ENCODE measurements at regions not wholly inside any gene's neighbourhood (a gene's known extent, or its start where the extent isn't known, plus 50 kb on each side); places are given as distances from the start of the nearest gene placed in this dataset.
A peak's percentile ranks its signal among the peaks of the same experiment; 100 is the strongest.

- no peak for TF ChIP-seq CTCF (IDR thresholded peaks at IDR 0.05)
- no peak overlapping the region for H3K27ac ChIP-seq
- DNase-seq: no peak
- no peak for ATAC-seq
- intact Hi-C loops (cut with DNase I): no loop called here
- peaks cover 12 to 40% of the 10 kb centered on the region in 2 donors for H3K27me3 ChIP-seq
- H3K4me1 ChIP-seq: peaks cover 0 to 8% of the 10 kb centered on the region in 2 donors
- no peak overlapping the region for H3K4me3 ChIP-seq
- H3K9me3 ChIP-seq: no peaks in the 10 kb centered on the region
- no peaks in the 10 kb centered on the region for H3K36me3 ChIP-seq
Measured at GRCh38 chr22:49483946-49484345, 343.7 kb downstream of the BRD1 start.

GRCh38 chr22:49483281-49483870 is 344.3 kb downstream of the BRD1 start:
- ATAC-seq: no peak

GRCh38 chr22:49482811-49483210 is 344.9 kb downstream of the BRD1 start:
- no peak overlapping the region for H3K27ac ChIP-seq
- peaks cover 0 to 3% of the 10 kb centered on the region in 2 donors for H3K9me3 ChIP-seq
- DNase-seq: no peak
- peaks cover 0 to 8% of the 10 kb centered on the region in 2 donors for H3K4me1 ChIP-seq
- H3K4me3 ChIP-seq: no peak overlapping the region
- no peak for ATAC-seq
- TF ChIP-seq CTCF (IDR thresholded peaks at IDR 0.05): no peak
- no peaks in the 10 kb centered on the region for H3K36me3 ChIP-seq
- peaks cover 12 to 40% of the 10 kb centered on the region in 2 donors for H3K27me3 ChIP-seq
- intact Hi-C loops (cut with DNase I): no loop called here

More at GRCh38 chr22:49483281-49483870, 344.3 kb downstream of the BRD1 start:
- Histone ChIP-seq H3K4me1 (peaks cover 0 to 8% of the 10 kb centered on the region in 2 donors), H3K9me3 (peaks cover 0 to 2% of the 10 kb centered on the region in 2 donors), H3K4me3 (no peak overlapping the region), H3K36me3 (no peaks in the 10 kb centered on the region), H3K27ac (no peak overlapping the region), H3K27me3 (peaks cover 12 to 40% of the 10 kb centered on the region in 2 donors)
- intact Hi-C loops (cut with DNase I): no loop called here
- DNase-seq: no peak
- TF ChIP-seq CTCF (IDR thresholded peaks at IDR 0.05): no peak

GRCh38 chr22:49481659-49482399 is 345.8 kb downstream of the BRD1 start:
- peaks cover 12 to 40% of the 10 kb centered on the region in 2 donors for H3K27me3 ChIP-seq
- ATAC-seq: peak; percentile 31
- peaks cover 0 to 3% of the 10 kb centered on the region in 2 donors for H3K9me3 ChIP-seq
- peaks cover 0 to 8% of the 10 kb centered on the region in 2 donors for H3K4me1 ChIP-seq
- no peak overlapping the region for H3K4me3 ChIP-seq
- peak in 1 of 4 donors; percentile 22 for DNase-seq
- TF ChIP-seq CTCF (IDR thresholded peaks at IDR 0.05): no peak
- no peak overlapping the region for H3K27ac ChIP-seq
- no peaks in the 10 kb centered on the region for H3K36me3 ChIP-seq
- intact Hi-C loops (cut with DNase I): no loop called here

GRCh38 chr22:49480896-49481658 is 346.6 kb downstream of the BRD1 start:
- no peaks in the 10 kb centered on the region for H3K36me3 ChIP-seq
- no peak for TF ChIP-seq CTCF (IDR thresholded peaks at IDR 0.05)
- no peak for DNase-seq
- H3K9me3 ChIP-seq: peaks cover 0 to 3% of the 10 kb centered on the region in 2 donors
- intact Hi-C loops (cut with DNase I): no loop called here
- peaks cover 12 to 40% of the 10 kb centered on the region in 2 donors for H3K27me3 ChIP-seq
- no peak overlapping the region for H3K4me3 ChIP-seq
- ATAC-seq: no peak
- peaks cover 0 to 8% of the 10 kb centered on the region in 2 donors for H3K4me1 ChIP-seq
- no peak overlapping the region for H3K27ac ChIP-seq

All from left lung (tissue), 4 donors.